ENCODE measurements at regions not wholly inside any gene's neighbourhood (a gene's known extent, or its start where the extent isn't known, plus 50 kb on each side); places are given as distances from the start of the nearest gene placed in this dataset.

GRCh38 chr10:33125522-33126517 is 167.8 kb upstream of the ITGB1 start:
- DNase-seq (ENCODE audit: low spot score) (no peak), ATAC-seq (peak; percentile 26; the same call in 1 of the 2 replicates)
- Mint-ChIP-seq H3K27ac (no peak overlapping the region), H3K27me3 (ENCODE audit: low read depth) (no peaks in the 10 kb centered on the region; the same call in 1 of the 2 replicates), H3K4me1 (peaks cover 16% of the 10 kb centered on the region), H3K4me3 (no peak overlapping the region), H3K36me3 (peaks cover 4% of the 10 kb centered on the region; the same call in 1 of the 2 replicates), H3K9me3 (peaks cover 4% of the 10 kb centered on the region)
- CTCF ChIA-PET = interaction anchor here (1.0 to 4.0 kb wide), 3 partner anchors 10 to 117 kb away, joined by 3 to 17 read pairs (median 5); no protein-coding TSS in a partner anchor
- TF ChIP-seq CREM (CRISPR knock-in tag; IDR thresholded peaks at IDR 0.05) (no peak), OVOL2 (CRISPR knock-in tag; IDR thresholded peaks at IDR 0.05; ENCODE audit: borderline replicate concordance) (no peak)
- POLR2A ChIA-PET = no interaction called here

- POLR2A ChIA-PET = no interaction called here
- no peak overlapping the region for H3K4me3 Mint-ChIP-seq
- ATAC-seq = no peak
Observed at GRCh38 chr10:33125111-33125510, 167.1 kb upstream of the ITGB1 start.

DNA sequence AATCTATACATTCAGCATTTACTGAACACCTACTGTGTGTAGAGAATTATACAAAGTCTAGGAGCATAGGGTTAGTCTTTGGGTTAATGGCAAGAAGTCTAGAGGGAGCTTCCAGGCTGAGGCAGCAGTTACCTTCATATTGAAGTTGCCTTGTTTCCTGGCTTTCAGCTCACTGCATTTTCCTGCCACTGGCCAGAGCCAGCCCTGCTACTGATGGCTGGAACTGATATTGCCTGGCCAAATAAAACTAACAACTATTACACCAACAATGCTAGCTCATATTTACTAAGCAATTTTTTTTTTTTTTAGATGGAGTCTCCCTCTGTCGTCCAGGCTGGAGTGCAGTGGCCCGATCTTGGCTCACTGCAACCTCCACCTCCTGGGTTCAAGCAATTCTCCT is 165.7 kb upstream of the ITGB1 start:
- TF ChIP-seq ARID4B (CRISPR knock-in tag; IDR thresholded peaks at IDR 0.05; ENCODE audit: borderline replicate concordance) (no peak), EMX1 (CRISPR knock-in tag; IDR thresholded peaks at IDR 0.05) (no peak), ELF4 (CRISPR knock-in tag; IDR thresholded peaks at IDR 0.05; ENCODE audit: low read depth) (no peak), CREM (CRISPR knock-in tag; IDR thresholded peaks at IDR 0.05) (no peak), ETV6 (CRISPR knock-in tag; IDR thresholded peaks at IDR 0.05) (no peak)
- TF ChIP-seq, protein P1, sequence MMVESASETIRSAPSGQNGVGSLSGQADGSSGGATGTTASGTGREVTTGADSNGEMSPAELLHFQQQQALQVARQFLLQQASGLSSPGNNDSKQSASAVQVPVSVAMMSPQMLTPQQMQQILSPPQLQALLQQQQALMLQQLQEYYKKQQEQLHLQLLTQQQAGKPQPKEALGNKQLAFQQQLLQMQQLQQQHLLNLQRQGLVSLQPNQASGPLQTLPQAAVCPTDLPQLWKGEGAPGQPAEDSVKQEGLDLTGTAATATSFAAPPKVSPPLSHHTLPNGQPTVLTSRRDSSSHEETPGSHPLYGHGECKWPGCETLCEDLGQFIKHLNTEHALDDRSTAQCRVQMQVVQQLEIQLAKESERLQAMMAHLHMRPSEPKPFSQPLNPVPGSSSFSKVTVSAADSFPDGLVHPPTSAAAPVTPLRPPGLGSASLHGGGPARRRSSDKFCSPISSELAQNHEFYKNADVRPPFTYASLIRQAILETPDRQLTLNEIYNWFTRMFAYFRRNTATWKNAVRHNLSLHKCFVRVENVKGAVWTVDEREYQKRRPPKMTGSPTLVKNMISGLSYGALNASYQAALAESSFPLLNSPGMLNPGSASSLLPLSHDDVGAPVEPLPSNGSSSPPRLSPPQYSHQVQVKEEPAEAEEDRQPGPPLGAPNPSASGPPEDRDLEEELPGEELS (CRISPR knock-in tag; IDR thresholded peaks at IDR 0.05) = no peak
- ChIA-PET CTCF (interaction anchor here (0.9 to 1.0 kb wide), 2 partner anchors 12 to 16 kb away, joined by 3 read pairs; no protein-coding TSS in a partner anchor), POLR2A (no interaction called here)
- Mint-ChIP-seq H3K27me3 (ENCODE audit: low read depth) (no peaks in the 10 kb centered on the region; the same call in 1 of the 2 replicates), H3K36me3 (peaks cover 1% of the 10 kb centered on the region; the same call in 1 of the 2 replicates), H3K9me3 (peaks cover 1% of the 10 kb centered on the region; the same call in 1 of the 2 replicates), H3K4me1 (peaks cover 17% of the 10 kb centered on the region), H3K27ac (no peak overlapping the region), H3K4me3 (no peak overlapping the region)
- ATAC-seq (no peak), DNase-seq (ENCODE audit: low spot score) (no peak)

More at GRCh38 chr10:33125111-33125510, 167.1 kb upstream of the ITGB1 start:
- H3K27me3 Mint-ChIP-seq (ENCODE audit: low read depth) = no peaks in the 10 kb centered on the region; the same call in 1 of the 2 replicates
- H3K4me1 Mint-ChIP-seq = peaks cover 17% of the 10 kb centered on the region
- no peak for DNase-seq (ENCODE audit: low spot score)
- CTCF ChIA-PET = interaction anchor here (4.0 kb wide), 1 partner anchor 9 kb away, joined by 17 read pairs; no protein-coding TSS in a partner anchor
- no peak for TF ChIP-seq ELF4 (CRISPR knock-in tag; IDR thresholded peaks at IDR 0.05; ENCODE audit: low read depth)
- TF ChIP-seq TEAD1 (CRISPR knock-in tag; IDR thresholded peaks at IDR 0.05) = no peak
- TF ChIP-seq GTF2I (CRISPR knock-in tag; conservative IDR thresholded peaks at IDR 0.05) = no peak
- no peak for TF ChIP-seq ARID4B (CRISPR knock-in tag; IDR thresholded peaks at IDR 0.05; ENCODE audit: borderline replicate concordance)
- TF ChIP-seq, protein P1 (CRISPR knock-in tag; IDR thresholded peaks at IDR 0.05) = no peak
- TF ChIP-seq NFYB (CRISPR knock-in tag; conservative IDR thresholded peaks at IDR 0.05; ENCODE audit: low read depth) = no peak
- H3K36me3 Mint-ChIP-seq = peaks cover 4% of the 10 kb centered on the region; the same call in 1 of the 2 replicates
- H3K9me3 Mint-ChIP-seq = peaks cover 4% of the 10 kb centered on the region
- H3K27ac Mint-ChIP-seq = no peak overlapping the region

Measured in WTC11 (cell line).